T-helper 1 cell treated with Interleukin-12 subunit alpha and Interleukin-12 subunit beta and Interleukin-4 antibody, amounts not matched to agents 30 ng/mL and 1 ng/mL, for 36 hours (primary cell): ENCODE measurements at regions not wholly inside any gene's neighbourhood (a gene's known extent, or its start where the extent isn't known, plus 50 kb on each side); places are given as distances from the start of the nearest gene placed in this dataset.
"Not testable (repeated sequence)": the region's sequence is repeated elsewhere in the genome, so short reads cannot be mapped to it uniquely, and the experiment has no call there.

ENCODE experiments used
- intact Hi-C: fragments of 100-400 bp; cut with micrococcal nuclease; formaldehyde crosslinking; loops from one replicate; pipeline ENCODE4 v1.15.1; 2024

DNA sequence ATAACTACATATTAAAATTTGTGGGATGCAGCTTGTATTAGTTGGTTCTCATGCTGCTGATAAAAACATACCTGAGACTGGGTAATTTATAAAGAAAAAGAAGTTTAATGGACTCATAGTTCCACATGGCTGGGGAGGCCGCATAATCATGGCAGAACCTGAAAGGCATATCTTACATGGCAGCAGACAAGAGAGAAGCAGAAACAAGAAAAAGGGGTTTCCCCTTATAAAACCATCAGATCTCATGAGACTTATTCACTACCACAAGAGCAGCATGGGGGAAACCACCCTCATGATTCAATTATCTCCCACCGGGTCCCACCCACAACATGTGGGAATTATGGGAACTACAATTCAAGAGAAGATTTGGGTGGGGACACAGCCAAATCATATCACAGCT lies 320.3 kb upstream of the UBE2E2 start:
- intact Hi-C loops, result not testable (repeated sequence)

DNA sequence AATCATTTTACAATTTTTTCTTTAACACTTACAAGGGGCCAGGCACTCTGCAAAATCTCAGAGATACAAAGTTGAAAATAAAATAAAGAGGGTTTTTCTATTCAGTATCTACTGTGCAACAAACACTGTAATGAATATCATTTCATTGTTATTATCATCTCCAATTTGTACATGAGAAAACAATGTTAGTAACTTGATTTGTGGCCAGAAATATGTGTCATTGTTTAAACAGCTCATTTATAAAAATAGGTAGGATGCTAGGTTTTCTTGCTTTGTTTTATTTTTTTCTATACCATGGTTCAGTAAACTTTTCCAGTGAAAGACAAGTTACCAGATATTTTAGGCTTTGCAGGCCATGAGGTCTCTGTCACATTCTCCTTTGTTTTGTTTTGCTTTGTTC lies 318.1 kb upstream of the UBE2E2 start:
- intact Hi-C loops, result no loop called here

DNA sequence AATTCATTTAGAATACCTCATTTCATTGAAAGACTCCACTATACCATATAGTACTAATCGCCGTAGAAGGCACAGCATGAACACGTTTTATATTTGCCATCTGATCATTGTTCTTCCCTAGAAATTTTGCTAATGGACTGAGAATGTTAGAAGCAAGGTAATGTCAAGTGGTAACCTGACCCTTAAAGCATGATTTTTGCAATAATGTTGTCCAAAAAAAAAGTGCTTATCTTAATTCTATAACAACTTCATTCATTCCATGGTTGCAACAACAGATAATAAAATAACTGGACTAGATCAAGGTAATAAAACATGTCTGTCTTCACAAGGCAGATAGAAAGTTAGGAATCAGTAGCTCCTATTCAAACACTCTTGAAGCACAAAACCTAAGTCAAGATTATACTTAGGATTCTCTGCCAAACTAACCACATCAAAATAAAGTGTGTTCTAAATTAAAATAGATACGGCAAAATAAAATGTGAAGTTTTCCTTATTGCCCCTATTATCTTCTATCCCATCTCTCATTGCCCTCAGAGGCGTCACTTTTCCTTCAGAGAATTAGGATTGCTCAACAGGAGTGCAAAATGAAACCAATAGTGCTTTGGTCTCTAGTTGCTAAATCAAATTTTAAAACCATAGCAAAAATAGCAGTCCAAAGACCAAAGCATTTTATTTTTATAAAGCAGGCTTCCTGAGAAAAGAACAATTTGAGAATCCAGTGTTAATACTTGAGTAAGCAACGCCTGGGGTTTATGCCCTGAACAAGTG lies 317.4 kb upstream of the UBE2E2 start:
- intact Hi-C loops, result no loop called here

- intact Hi-C loops, result no loop called here
These were observed 316.6 kb upstream of the UBE2E2 start for GRCh38 chr3:22886439-22887068.

DNA sequence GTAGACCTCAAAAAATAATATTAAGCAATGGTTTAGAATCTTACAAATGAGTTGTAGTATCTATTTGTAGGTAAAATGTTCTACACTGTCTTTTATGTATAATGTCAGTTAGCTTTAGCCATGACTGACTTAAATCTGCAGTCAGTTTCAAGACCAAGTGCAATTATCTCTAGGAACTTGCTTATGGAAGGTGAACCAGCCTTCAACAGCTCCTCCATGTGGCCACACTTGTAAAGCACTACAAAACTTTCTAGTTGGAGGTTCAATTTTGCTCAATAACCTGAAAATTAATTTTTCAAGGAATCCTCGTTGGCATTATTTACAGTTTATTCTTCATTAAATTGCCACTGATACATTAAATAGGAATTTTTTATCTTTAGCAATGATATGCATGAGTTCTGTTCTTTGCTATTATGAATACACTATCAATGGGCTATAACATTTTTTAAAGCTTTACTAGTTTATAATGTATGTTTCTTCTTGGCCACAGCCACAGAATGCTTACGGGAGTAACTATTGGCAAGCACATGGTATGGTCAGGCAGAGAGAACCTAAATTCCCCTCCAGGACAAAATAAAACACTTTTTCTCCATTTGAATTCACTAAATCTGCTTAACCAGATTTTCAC lies 315.3 kb upstream of the UBE2E2 start:
- intact Hi-C loops, result no loop called here

GRCh38 chr3:22893101-22893500 lies 310.0 kb upstream of the UBE2E2 start:
- intact Hi-C loops, result no loop called here

- intact Hi-C loops, result no loop called here
These were observed 309.3 kb upstream of the UBE2E2 start for GRCh38 chr3:22893644-22894325.

DNA sequence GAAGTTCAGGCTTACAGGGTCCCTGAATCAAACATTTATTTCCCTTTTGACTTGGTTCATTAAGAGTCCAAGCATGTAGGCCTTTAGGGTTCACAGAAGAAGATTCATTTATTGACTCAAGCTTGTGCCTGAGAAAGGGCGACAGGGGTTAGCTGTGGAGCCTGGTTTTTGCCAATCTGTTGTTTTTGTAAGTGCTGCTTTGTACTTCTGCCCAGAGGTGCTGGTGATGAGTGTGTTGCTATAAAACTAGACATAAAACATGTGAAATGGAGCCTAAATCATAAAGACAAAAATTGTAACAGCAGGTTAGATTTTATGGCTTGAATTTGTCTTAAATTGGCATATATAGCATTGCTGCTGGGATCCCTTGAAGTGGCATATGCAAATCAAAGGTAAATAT lies 308.3 kb upstream of the UBE2E2 start:
- intact Hi-C loops, result no loop called here

DNA sequence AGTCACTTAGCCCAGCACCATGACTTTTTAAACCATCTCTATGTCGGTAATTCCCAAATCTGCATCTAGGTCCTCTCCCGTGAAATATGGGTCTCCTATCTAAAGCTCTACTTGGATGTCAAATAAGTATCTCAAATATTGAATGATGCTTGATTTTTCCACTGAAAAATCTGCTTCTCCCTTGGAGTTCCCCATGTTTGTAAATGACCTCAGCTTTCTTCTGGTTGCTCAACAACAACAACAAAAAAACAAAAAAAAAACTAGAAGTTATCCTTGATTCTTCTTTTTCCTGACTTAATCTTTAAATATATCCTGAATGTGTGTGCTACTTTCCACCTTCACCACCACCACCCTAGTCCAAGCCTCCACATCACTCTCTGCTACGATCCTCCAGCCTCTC lies 307.5 kb upstream of the UBE2E2 start:
- intact Hi-C loops, result no loop called here

- intact Hi-C loops, result no loop called here
These were observed 304.6 kb upstream of the UBE2E2 start for GRCh38 chr3:22898558-22898957.

DNA sequence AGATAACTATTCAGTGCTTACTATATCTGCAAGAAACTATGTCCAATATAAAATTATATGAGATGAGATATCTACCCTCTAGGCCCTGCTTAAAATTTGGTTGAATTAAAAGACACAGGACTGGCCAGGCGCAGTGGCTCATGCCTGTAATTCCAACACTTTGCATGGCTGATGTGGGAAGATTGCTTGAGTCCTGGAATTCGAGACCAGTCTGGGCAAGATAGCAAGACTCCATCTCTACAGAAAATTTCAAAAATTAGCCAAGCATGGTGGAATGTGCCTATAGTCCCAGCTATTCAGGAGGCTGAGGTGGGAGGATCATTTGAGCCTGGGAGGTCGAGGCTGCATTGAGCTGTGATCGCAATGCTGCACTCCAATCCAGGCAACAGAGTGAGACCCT lies 303.7 kb upstream of the UBE2E2 start:
- intact Hi-C loops, result no loop called here

GRCh38 chr3:22900296-22900695 lies 302.8 kb upstream of the UBE2E2 start:
- intact Hi-C loops, result no loop called here

GRCh38 chr3:22901684-22902083 lies 301.4 kb upstream of the UBE2E2 start:
- intact Hi-C loops, result no loop called here

GRCh38 chr3:22907161-22907780 lies 295.9 kb upstream of the UBE2E2 start:
- intact Hi-C loops, result no loop called here

DNA sequence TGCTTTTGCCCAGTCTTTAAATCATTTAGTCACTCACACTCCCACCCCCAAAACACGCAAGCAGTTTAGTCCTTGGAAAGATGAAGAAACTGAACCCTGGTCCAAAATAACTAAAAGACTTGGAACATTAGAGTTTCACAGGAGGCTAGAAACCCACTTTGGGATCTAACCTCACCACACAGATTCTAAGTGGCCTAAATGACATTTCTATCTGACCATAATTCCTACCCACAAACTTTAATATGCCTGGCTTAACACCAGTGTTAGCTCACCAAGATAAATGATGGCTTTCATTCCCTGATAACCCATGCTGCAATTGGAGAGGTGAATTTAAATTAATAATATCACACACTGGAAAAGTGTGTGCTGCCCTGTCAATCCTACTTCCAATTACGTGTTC lies 295.3 kb upstream of the UBE2E2 start:
- intact Hi-C loops, result no loop called here

GRCh38 chr3:22908989-22909507 lies 294.1 kb upstream of the UBE2E2 start:
- intact Hi-C loops, result no loop called here

DNA sequence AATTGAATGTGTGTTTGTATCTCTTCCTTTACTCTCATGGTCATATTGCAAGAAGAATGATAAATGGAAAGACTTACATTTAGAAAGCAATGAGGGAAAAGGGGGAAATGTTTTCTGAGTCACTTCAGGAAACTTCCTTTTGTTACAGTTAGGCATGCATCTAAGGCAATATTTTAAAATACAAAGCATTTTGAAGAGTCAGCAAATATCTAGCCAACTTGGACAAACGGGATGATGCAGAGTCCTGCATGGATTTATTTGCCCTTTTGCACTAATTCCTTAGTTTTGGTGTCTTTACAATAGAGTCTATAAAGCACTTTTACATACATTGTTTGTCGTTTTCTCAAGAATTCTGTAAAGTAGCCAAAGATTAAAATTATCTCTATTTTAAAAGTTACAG lies 286.2 kb upstream of the UBE2E2 start:
- intact Hi-C loops, result no loop called here

DNA sequence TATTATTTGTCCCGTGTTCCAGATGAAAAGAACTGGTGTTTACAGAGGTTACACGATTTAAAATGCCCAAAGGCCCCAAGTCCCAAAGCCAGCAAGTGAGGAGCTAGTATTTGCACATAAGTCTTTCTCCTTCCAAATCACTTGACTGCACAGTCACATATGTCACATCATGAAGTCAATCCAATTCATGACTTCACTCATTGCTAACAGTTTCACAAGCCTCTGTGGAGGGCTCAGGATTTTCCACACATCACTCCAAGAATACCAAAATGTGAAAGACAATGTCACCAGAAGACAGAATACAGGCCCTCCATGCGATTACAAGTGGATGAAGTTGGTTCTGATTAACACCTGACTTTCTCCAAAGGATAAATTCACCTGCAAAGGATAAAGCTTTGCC lies 283.1 kb upstream of the UBE2E2 start:
- intact Hi-C loops, result no loop called here

DNA sequence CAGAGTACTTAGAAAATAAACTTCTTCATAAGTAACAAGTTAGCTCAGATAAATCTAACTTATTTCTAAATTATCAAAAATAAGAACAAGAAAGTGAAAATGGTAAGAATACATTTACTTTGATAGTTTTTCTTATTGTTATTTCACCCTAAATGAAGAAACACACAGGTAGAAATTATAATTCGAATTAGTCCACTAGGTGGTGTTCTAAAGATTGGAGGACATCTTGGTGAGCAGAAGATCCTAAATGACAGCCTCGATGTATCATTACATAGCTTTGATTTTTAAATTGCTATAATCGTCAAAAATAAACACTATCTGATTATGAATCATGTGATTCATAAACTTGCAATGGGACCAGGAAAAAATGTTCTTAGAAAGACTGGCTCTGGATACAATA lies 280.8 kb upstream of the UBE2E2 start:
- intact Hi-C loops, result no loop called here

GRCh38 chr3:22923711-22924110 lies 279.4 kb upstream of the UBE2E2 start:
- intact Hi-C loops, result no loop called here
